SU-DHL-6 (cell line): ENCODE measurements at regions not wholly inside any gene's neighbourhood (a gene's known extent, or its start where the extent isn't known, plus 50 kb on each side); places are given as distances from the start of the nearest gene placed in this dataset.

Experiments
- H2AFZ ChIP-seq: fragments of 200-600 bp; sonication (generic); 2 replicates; pipeline ENCODE4 v1.6.1; 2014; ENCODE audit warnings: low read depth, mild to moderate bottlenecking, moderate library complexity, mixed read lengths, antibody characterized with exemption, low read length; ENCODE audit not compliant: severe bottlenecking
- H3F3A ChIP-seq: fragments of 200-600 bp; shearing (Covaris generic); 2 replicates; pipeline ENCODE4 v1.6.0; 2016; ENCODE audit warnings: antibody characterized with exemption, mild to moderate bottlenecking; ENCODE audit not compliant: insufficient read depth
- H3K27ac ChIP-seq: fragments of 200-600 bp; sonication (generic); 2 replicates; pipeline ENCODE4 v1.5.1; 2016; ENCODE audit warnings: low read depth, mild to moderate bottlenecking, low read length, moderate library complexity, mixed read lengths
- H3K27me3 ChIP-seq: fragments of 200-600 bp; sonication (generic), shearing (Covaris generic); 2 replicates; pipeline ENCODE4 v1.6.0; 2014; ENCODE audit warnings: mild to moderate bottlenecking, low read length
- H3K36me3 ChIP-seq: fragments of 200-600 bp; sonication (generic); 2 replicates; pipeline ENCODE4 v1.6.1; 2014; ENCODE audit warnings: mild to moderate bottlenecking, low read length, mixed read lengths
- H3K4me2 ChIP-seq: fragments of 300-600, 200-600 bp; shearing (Covaris generic), sonication (generic); 2 replicates; pipeline ENCODE4 v1.6.0; 2014; ENCODE audit warnings: low read length, low read depth, mild to moderate bottlenecking; ENCODE audit not compliant: poor library complexity, severe bottlenecking
- H3K4me3 ChIP-seq: fragments of 200-600 bp; sonication (generic); 2 replicates; pipeline ENCODE4 v1.5.1; 2014; ENCODE audit warnings: antibody characterized with exemption, low read length, mild to moderate bottlenecking, mixed read lengths; ENCODE audit not compliant: insufficient read depth, poor library complexity, severe bottlenecking
- H3K79me2 ChIP-seq: fragments of 200-600 bp; sonication (generic); 2 replicates; pipeline ENCODE4 v1.6.1; 2014; ENCODE audit warnings: mild to moderate bottlenecking, low read length, moderate library complexity; ENCODE audit not compliant: insufficient read depth
- H3K9ac ChIP-seq: fragments of 200-600 bp; sonication (generic); 2 replicates; pipeline ENCODE4 v1.7.0; 2014; ENCODE audit warnings: mild to moderate bottlenecking, low read length
- H3K9me2 ChIP-seq: fragments of 200-600 bp; sonication (generic); replicated peaks from 2 replicates; pipeline ENCODE4 v1.6.1; 2014; ENCODE audit warnings: low read length; ENCODE audit not compliant: insufficient read depth
- H3K9me3 ChIP-seq: fragments of 200-600 bp; sonication (generic); 2 replicates; pipeline ENCODE4 v1.6.1; 2014; ENCODE audit warnings: low read length, mixed read lengths; ENCODE audit not compliant: insufficient read depth
- H4K20me1 ChIP-seq: fragments of 200-600 bp; sonication (generic); 2 replicates; pipeline ENCODE4 v1.6.1; 2014; ENCODE audit warnings: low read depth, mild to moderate bottlenecking, antibody characterized with exemption, low read length, moderate library complexity, mixed read lengths
- EZH2phosphoT487 ChIP-seq: fragments of 200-600 bp; sonication (generic), shearing (Covaris generic); conservative IDR thresholded peaks from 2 replicates; pipeline ENCODE4 v1.6.1; 2018; ENCODE audit warnings: mild to moderate bottlenecking, antibody characterized with exemption, low read length, moderate library complexity, mixed read lengths
- TF ChIP-seq, protein P1 (sequence below): fragments of 200-600 bp; sonication (generic); IDR thresholded peaks from one replicate; pipeline ENCODE4 v1.5.1; 2017; ENCODE audit warnings: antibody characterized with exemption, mild to moderate bottlenecking, low read length, moderate library complexity; ENCODE audit not compliant: insufficient read depth, poor library complexity, severe bottlenecking

DNA sequence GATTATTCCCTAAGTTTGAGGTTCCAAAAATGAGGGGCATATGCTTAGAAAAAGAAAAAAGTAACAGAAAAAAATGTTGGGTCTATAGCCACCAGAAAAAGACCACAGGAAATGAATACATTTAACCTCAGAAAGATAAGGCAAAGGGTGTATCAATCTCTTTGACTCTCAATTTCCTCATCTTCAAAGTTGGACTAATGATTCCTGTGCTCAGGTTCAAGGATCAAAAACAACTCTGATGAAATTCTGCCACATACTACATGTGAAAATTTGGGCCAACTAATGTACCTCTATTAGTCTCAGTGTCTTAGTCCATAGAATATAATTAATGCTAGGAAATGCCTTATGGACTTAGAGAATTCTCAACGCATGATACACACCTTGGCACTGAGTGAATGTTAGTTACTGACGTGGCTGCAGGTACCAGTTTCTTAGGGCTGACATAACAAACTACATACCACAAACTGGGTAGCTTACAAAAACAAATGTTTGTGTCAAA lies 257.7 kb downstream of the ANKRD50 start:
- TF ChIP-seq, protein P1, sequence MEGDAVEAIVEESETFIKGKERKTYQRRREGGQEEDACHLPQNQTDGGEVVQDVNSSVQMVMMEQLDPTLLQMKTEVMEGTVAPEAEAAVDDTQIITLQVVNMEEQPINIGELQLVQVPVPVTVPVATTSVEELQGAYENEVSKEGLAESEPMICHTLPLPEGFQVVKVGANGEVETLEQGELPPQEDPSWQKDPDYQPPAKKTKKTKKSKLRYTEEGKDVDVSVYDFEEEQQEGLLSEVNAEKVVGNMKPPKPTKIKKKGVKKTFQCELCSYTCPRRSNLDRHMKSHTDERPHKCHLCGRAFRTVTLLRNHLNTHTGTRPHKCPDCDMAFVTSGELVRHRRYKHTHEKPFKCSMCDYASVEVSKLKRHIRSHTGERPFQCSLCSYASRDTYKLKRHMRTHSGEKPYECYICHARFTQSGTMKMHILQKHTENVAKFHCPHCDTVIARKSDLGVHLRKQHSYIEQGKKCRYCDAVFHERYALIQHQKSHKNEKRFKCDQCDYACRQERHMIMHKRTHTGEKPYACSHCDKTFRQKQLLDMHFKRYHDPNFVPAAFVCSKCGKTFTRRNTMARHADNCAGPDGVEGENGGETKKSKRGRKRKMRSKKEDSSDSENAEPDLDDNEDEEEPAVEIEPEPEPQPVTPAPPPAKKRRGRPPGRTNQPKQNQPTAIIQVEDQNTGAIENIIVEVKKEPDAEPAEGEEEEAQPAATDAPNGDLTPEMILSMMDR = no peak
- no peak for TF ChIP-seq EZH2phosphoT487
- H3K27ac ChIP-seq = no peak overlapping the region
- no peak overlapping the region for H2AFZ ChIP-seq
- H3K4me3 ChIP-seq = no peak overlapping the region
- H4K20me1 ChIP-seq = no peaks in the 10 kb centered on the region
- no peak overlapping the region for H3K9ac ChIP-seq
- no peaks in the 10 kb centered on the region for H3F3A ChIP-seq
- H3K9me3 ChIP-seq = no peaks in the 10 kb centered on the region
- no peaks in the 10 kb centered on the region for H3K9me2 ChIP-seq
- H3K36me3 ChIP-seq = no peaks in the 10 kb centered on the region
- no peaks in the 10 kb centered on the region for H3K27me3 ChIP-seq
- no peak overlapping the region for H3K4me2 ChIP-seq
- H3K79me2 ChIP-seq = no peaks in the 10 kb centered on the region

DNA sequence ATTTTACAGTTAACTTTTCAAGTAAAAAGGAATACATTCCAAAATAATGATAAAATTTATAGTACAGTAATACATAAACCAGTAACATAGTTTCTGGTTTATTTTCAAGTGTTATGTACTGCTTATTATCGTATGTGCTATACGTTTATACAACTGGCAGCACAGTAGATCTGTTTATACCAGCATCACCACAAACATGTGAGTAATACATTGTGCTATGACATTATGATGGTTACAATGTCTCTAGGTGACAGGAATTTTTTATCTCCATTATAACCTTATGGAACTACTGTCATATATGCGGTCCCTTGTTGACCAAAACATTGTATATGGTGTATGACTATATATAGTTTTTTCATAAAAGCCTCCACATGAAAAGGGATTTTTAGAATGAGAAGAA lies 256.9 kb downstream of the ANKRD50 start:
- TF ChIP-seq, protein P1 = no peak
- TF ChIP-seq EZH2phosphoT487 = no peak
- no peak overlapping the region for H3K4me2 ChIP-seq
- H2AFZ ChIP-seq = no peak overlapping the region
- no peaks in the 10 kb centered on the region for H4K20me1 ChIP-seq
- no peaks in the 10 kb centered on the region for H3K9me3 ChIP-seq
- no peak overlapping the region for H3K9ac ChIP-seq
- H3K27me3 ChIP-seq = no peaks in the 10 kb centered on the region
- H3F3A ChIP-seq = no peaks in the 10 kb centered on the region
- H3K79me2 ChIP-seq = no peaks in the 10 kb centered on the region
- no peak overlapping the region for H3K27ac ChIP-seq
- no peak overlapping the region for H3K4me3 ChIP-seq
- no peaks in the 10 kb centered on the region for H3K36me3 ChIP-seq
- no peaks in the 10 kb centered on the region for H3K9me2 ChIP-seq

DNA sequence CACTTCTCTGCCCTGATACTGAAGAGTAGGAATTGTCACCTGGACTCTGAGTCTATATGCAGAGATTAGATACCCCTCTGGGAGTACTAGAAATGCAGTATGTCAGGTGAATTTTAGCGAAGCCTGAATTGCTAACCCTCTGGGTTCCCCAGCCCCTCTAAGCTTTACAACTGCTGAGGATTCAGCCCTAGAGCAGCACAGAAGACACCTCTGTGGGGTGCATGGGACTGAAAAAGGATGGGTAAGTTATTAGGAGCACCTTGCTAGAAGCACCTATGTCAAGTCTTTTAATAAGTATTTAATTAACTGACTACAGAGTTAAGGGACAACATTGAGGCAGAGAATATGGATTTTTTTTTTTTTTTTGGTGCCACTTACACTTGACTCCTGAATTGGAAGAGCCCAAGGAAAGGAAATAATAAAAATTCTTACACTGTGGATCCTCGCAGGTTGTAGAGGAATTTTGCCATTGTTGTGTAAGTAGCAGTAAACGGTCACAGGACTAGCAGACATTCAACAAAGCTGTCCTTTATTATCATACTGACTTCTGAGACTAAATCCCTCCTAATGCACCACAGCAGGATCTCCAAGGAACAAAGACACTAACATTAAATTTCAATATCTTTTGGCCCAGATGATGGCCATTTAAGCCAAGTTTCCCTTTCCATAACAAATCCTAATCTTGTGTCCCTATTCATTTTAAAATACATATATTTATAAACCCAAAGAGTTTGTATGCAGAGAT lies 253.2 kb downstream of the ANKRD50 start:
- H3K4me3 ChIP-seq = no peak overlapping the region
- H2AFZ ChIP-seq = no peak overlapping the region
- H3K79me2 ChIP-seq = no peaks in the 10 kb centered on the region
- no peak overlapping the region for H3K9ac ChIP-seq
- H3K9me3 ChIP-seq = no peaks in the 10 kb centered on the region
- no peak overlapping the region for H3K27ac ChIP-seq
- H3K27me3 ChIP-seq = no peaks in the 10 kb centered on the region
- TF ChIP-seq EZH2phosphoT487 = no peak
- TF ChIP-seq, protein P1 = no peak
- H3K4me2 ChIP-seq = no peak overlapping the region
- H3K36me3 ChIP-seq = no peaks in the 10 kb centered on the region
- H3K9me2 ChIP-seq = no peaks in the 10 kb centered on the region
- H3F3A ChIP-seq = no peaks in the 10 kb centered on the region
- no peaks in the 10 kb centered on the region for H4K20me1 ChIP-seq
